Erythroblast (primary cell): ENCODE measurements at regions not wholly inside any gene's neighbourhood (a gene's known extent, or its start where the extent isn't known, plus 50 kb on each side); places are given as distances from the start of the nearest gene placed in this dataset.

Experiments used
- GATA1 ChIP-seq: IDR thresholded peaks from 2 replicates; pipeline ENCODE4 v1.6.1; 2011; ENCODE audit warnings: low read depth, mild to moderate bottlenecking, control low read depth, low read length, moderate library complexity
- POLR2A ChIP-seq: IDR thresholded peaks from 2 replicates; pipeline ENCODE4 v1.6.1; 2011; ENCODE audit warnings: mild to moderate bottlenecking, low read length

DNA sequence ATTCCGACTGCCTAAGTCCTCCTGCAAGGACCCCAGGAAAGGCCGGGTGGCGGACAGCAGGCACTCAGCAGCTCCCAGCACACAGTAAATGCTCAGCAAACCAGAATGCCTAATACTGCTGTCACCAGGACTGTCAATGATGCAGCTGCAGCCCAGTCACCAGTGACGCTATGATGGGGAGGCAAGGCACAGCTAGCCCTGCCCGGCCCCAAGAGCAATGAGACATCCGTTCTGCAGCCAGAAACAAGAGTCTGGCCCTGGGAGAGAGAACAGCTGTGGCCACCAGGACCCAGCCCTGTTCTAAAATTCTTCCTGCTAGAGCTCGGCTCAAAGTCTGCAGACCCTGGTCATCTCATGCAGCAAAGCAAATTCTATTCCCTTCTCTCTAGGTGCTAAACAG, 69.8 kb downstream of the NCOR2 start:
- TF ChIP-seq POLR2A (no peak), GATA1 (no peak)
